SK-N-SH (cell line): ENCODE measurements at regions not wholly inside any gene's neighbourhood (a gene's known extent, or its start where the extent isn't known, plus 50 kb on each side); places are given as distances from the start of the nearest gene placed in this dataset.

ENCODE experiments used
- CTCF ChIA-PET: fragments of 300-600, 350-600 bp; formaldehyde crosslinking; extraction: SDS; loops from one replicate; lab custom pipeline; 2021; lab: Yijun Ruan, JAX
- POLR2A ChIA-PET: fragments of 350-600 bp; sonication (Branson Sonifier 250); formaldehyde crosslinking; extraction: SDS; loops from one replicate; lab custom pipeline; 2020; ENCODE audit warnings: antibody characterized with exemption, inconsistent platforms; lab: Yijun Ruan, JAX
- DNase-seq: peaks from one replicate; pipeline ENCODE4 v3.0.0; 2012
- H2AFZ ChIP-seq: fragments of 200-600 bp; sonication (generic); 2 replicates; pipeline ENCODE4 v1.8.1; 2016; ENCODE audit warnings: antibody characterized with exemption, mild to moderate bottlenecking, low read depth
- H3F3A ChIP-seq: fragments of 200-600 bp; sonication (generic); replicated peaks from 2 replicates; pipeline ENCODE3; 2016; ENCODE audit warnings: antibody characterized with exemption, mild to moderate bottlenecking; ENCODE audit not compliant: insufficient read depth
- H3K27ac ChIP-seq, 2 experiments: fragments of 200-500 bp in 1 of 2; fragments of 200-600 bp in 1 of 2; sonication (Bioruptor generic) in 1 of 2; sonication (generic), shearing (Covaris generic) in 1 of 2; 2 replicates each; pipeline versions ENCODE4 v1.5.1 to v1.6.1; 2014 to 2016; ENCODE audit warnings: low read depth in 2 of 2, inconsistent platforms in 1 of 2, low read length in 1 of 2, mild to moderate bottlenecking in 1 of 2, mixed read lengths in 1 of 2
- H3K27me3 ChIP-seq: fragments of 200-600 bp; sonication (generic), shearing (Covaris generic); 2 replicates; pipeline ENCODE4 v1.6.1; 2016; ENCODE audit warnings: mixed run types; ENCODE audit not compliant: insufficient read depth
- H3K36me3 ChIP-seq, 2 experiments: fragments of 200-500 bp in 1 of 2; fragments of 200-600 bp in 1 of 2; sonication (Bioruptor generic) in 1 of 2; sonication (generic) in 1 of 2; replicated peaks in 1 of 2; 2 replicates each; pipeline versions ENCODE3 to v1.5.1; 2014 to 2016; ENCODE audit warnings: low read length in 1 of 2, mild to moderate bottlenecking in 1 of 2; ENCODE audit not compliant: insufficient read depth in 2 of 2, control insufficient read depth in 1 of 2
- H3K4me1 ChIP-seq, 2 experiments: fragments of 200-500 bp in 1 of 2; fragments of 200-600 bp in 1 of 2; sonication (Bioruptor generic) in 1 of 2; sonication (generic), shearing (Covaris generic) in 1 of 2; 2 replicates each; pipeline versions ENCODE4 v1.5.1 to v1.6.1; 2014 to 2016; ENCODE audit warnings: low read depth in 1 of 2, low read length in 1 of 2, mixed run types in 1 of 2; ENCODE audit not compliant: insufficient read depth in 2 of 2, control insufficient read depth in 1 of 2
- H3K4me2 ChIP-seq: fragments of 200-600 bp; sonication (generic), shearing (Covaris generic); 2 replicates; pipeline ENCODE4 v1.6.1; 2017; ENCODE audit warnings: mixed run types
- H3K4me3 ChIP-seq, 2 experiments: fragments of 200-500 bp in 1 of 2; fragments of 200-600 bp in 1 of 2; sonication (Bioruptor generic) in 1 of 2; sonication (generic), shearing (Covaris generic) in 1 of 2; 2 replicates each; pipeline versions ENCODE4 v1.5.1 to v1.8.1; 2014 to 2016; ENCODE audit warnings: low read depth in 2 of 2, inconsistent platforms in 1 of 2, low read length in 1 of 2, mild to moderate bottlenecking in 1 of 2, mixed read lengths in 1 of 2, moderate library complexity in 1 of 2
- H3K79me2 ChIP-seq: fragments of 200-600 bp; sonication (generic); 2 replicates; pipeline ENCODE4 v1.8.1; 2017; ENCODE audit warnings: mild to moderate bottlenecking; ENCODE audit not compliant: insufficient read depth
- H3K9ac ChIP-seq: fragments of 200-600 bp; sonication (generic); 2 replicates; pipeline ENCODE4 v1.6.1; 2017; ENCODE audit warnings: mixed run types
- H3K9me2 ChIP-seq: fragments of 200-600 bp; sonication (generic); 2 replicates; pipeline ENCODE4 v1.6.1; 2017; ENCODE audit warnings: mixed run types
- H3K9me3 ChIP-seq: fragments of 200-600 bp; sonication (generic); 2 replicates; pipeline ENCODE4 v1.6.1; 2017; ENCODE audit warnings: mixed run types, mild to moderate bottlenecking, moderate library complexity
- H4K20me1 ChIP-seq: fragments of 200-600 bp; sonication (generic); 2 replicates; pipeline ENCODE4 v1.6.1; 2017; ENCODE audit warnings: mild to moderate bottlenecking, mixed run types; ENCODE audit not compliant: insufficient read depth
- CHD2 ChIP-seq: fragments of 150-350 bp; IDR thresholded peaks from 2 replicates; pipeline ENCODE4 v1.6.1; 2018; ENCODE audit warnings: low read length; ENCODE audit not compliant: partially characterized antibody
- CTCF ChIP-seq: fragments of 200-600 bp; sonication (generic); IDR thresholded peaks from 2 replicates; pipeline ENCODE4 v1.6.1; 2017; ENCODE audit warnings: antibody characterized with exemption, mild to moderate bottlenecking, moderate library complexity
- EP300 ChIP-seq, 2 experiments: IDR thresholded peaks; 2 replicates each; pipeline versions ENCODE4 v1.4.0 to v1.6.1; 2012; ENCODE audit warnings: borderline replicate concordance in 1 of 2, low read depth in 1 of 2, low read length in 1 of 2
- EZH2phosphoT487 ChIP-seq: fragments of 200-600 bp; sonication (generic); IDR thresholded peaks from 2 replicates; pipeline ENCODE4 v1.6.1; 2017; ENCODE audit warnings: low read depth, mixed run types, mild to moderate bottlenecking, antibody characterized with exemption, moderate library complexity, borderline replicate concordance
- FOXM1 ChIP-seq: IDR thresholded peaks from 2 replicates; pipeline ENCODE4 v1.4.0; 2012; ENCODE audit warnings: low read depth, mild to moderate bottlenecking
- JUND ChIP-seq: IDR thresholded peaks from 2 replicates; pipeline ENCODE4 v1.4.0; 2012
- NFIC ChIP-seq: IDR thresholded peaks from 2 replicates; pipeline ENCODE4 v1.4.0; 2012; ENCODE audit warnings: borderline replicate concordance
- POLR2AphosphoS5 ChIP-seq: IDR thresholded peaks from 2 replicates; pipeline ENCODE4 v1.6.1; 2012; ENCODE audit warnings: low read depth, low read length
- RXRA ChIP-seq: IDR thresholded peaks from 2 replicates; pipeline ENCODE4 v1.4.0; 2012; ENCODE audit warnings: low read depth, mild to moderate bottlenecking, borderline replicate concordance
- SIN3A ChIP-seq: IDR thresholded peaks from 2 replicates; pipeline ENCODE4 v1.6.1; 2012; ENCODE audit warnings: low read depth, mild to moderate bottlenecking, low read length, moderate library complexity, borderline replicate concordance
- SMC3 ChIP-seq: IDR thresholded peaks from 2 replicates; pipeline ENCODE4 v1.6.1; 2012; ENCODE audit warnings: low read depth, low read length, improper control_type of control experiment
- TCF12 ChIP-seq: IDR thresholded peaks from 2 replicates; pipeline ENCODE4 v1.4.0; 2012
- TEAD4 ChIP-seq: IDR thresholded peaks from 2 replicates; pipeline ENCODE4 v1.4.0; 2012; ENCODE audit warnings: mild to moderate bottlenecking, borderline replicate concordance; ENCODE audit not compliant: insufficient read depth
- USF2 ChIP-seq: fragments of 150-350 bp; IDR thresholded peaks from 2 replicates; pipeline ENCODE4 v1.6.1; 2017; ENCODE audit warnings: antibody characterized with exemption, low read length, low read depth, borderline replicate concordance
- YY1 ChIP-seq: IDR thresholded peaks from 2 replicates; pipeline ENCODE4 v1.4.0; 2012; ENCODE audit warnings: low read depth, mild to moderate bottlenecking
- WGBS: methylation state at CpG from one replicate; pipeline ENCODE4 v1.1.6; 2017; ENCODE audit warnings: low lambda C conversion rate; 5-methylcytosine and 5-hydroxymethylcytosine counted together
- TF ChIP-seq, protein P1 (sequence below): IDR thresholded peaks from 2 replicates; pipeline ENCODE4 v1.4.0; 2012; ENCODE audit warnings: low read depth, borderline replicate concordance
- TF ChIP-seq, protein P2 (sequence below): IDR thresholded peaks from 2 replicates; pipeline ENCODE4 v1.6.1; 2012; ENCODE audit warnings: mild to moderate bottlenecking, low read depth, low read length, moderate library complexity
- TF ChIP-seq, protein P3 (sequence below): IDR thresholded peaks from 2 replicates; pipeline ENCODE4 v1.4.0; 2012; ENCODE audit warnings: low read depth, borderline replicate concordance
- TF ChIP-seq, protein P4 (sequence below): IDR thresholded peaks from 2 replicates; pipeline ENCODE4 v1.4.0; 2012; ENCODE audit warnings: low read depth

GRCh38 chr22:49139492-49140151, 688.1 kb downstream of the BRD1 start:
- no peak for DNase-seq
- peaks cover 0 to 30% of the 10 kb centered on the region in 2 experiments; a peak in 1 of 4 replicates for H3K4me1 ChIP-seq
- no peaks in the 10 kb centered on the region for H4K20me1 ChIP-seq
- H3K9me3 ChIP-seq, result no peaks in the 10 kb centered on the region
- CTCF ChIA-PET, result no interaction called here
- no peak overlapping the region for H3K4me3 ChIP-seq
- H3K9me2 ChIP-seq, result no peaks in the 10 kb centered on the region
- no peak overlapping the region; a peak in 1 of 4 replicates for H3K27ac ChIP-seq
- H3K9ac ChIP-seq, result no peak overlapping the region
- POLR2A ChIA-PET, result no interaction called here
- no peak overlapping the region for H3K4me2 ChIP-seq
- whole genome bisulfite sequencing, result 8% methylated on average over 9 of the region's 15 CpGs
- TF ChIP-seq NFIC, result no peak
- no peak for TF ChIP-seq EP300 (IDR thresholded peaks at IDR 0.05; ENCODE audit: borderline replicate concordance in 1 of 2, low read depth in 1 of 2, low read length in 1 of 2)
- TF ChIP-seq TEAD4, result no peak
- TF ChIP-seq SMC3, result no peak
- no peak for TF ChIP-seq YY1
- TF ChIP-seq, protein P1, sequence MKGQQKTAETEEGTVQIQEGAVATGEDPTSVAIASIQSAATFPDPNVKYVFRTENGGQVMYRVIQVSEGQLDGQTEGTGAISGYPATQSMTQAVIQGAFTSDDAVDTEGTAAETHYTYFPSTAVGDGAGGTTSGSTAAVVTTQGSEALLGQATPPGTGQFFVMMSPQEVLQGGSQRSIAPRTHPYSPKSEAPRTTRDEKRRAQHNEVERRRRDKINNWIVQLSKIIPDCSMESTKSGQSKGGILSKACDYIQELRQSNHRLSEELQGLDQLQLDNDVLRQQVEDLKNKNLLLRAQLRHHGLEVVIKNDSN, result no peak
- TF ChIP-seq SIN3A, result no peak
- TF ChIP-seq, protein P2, sequence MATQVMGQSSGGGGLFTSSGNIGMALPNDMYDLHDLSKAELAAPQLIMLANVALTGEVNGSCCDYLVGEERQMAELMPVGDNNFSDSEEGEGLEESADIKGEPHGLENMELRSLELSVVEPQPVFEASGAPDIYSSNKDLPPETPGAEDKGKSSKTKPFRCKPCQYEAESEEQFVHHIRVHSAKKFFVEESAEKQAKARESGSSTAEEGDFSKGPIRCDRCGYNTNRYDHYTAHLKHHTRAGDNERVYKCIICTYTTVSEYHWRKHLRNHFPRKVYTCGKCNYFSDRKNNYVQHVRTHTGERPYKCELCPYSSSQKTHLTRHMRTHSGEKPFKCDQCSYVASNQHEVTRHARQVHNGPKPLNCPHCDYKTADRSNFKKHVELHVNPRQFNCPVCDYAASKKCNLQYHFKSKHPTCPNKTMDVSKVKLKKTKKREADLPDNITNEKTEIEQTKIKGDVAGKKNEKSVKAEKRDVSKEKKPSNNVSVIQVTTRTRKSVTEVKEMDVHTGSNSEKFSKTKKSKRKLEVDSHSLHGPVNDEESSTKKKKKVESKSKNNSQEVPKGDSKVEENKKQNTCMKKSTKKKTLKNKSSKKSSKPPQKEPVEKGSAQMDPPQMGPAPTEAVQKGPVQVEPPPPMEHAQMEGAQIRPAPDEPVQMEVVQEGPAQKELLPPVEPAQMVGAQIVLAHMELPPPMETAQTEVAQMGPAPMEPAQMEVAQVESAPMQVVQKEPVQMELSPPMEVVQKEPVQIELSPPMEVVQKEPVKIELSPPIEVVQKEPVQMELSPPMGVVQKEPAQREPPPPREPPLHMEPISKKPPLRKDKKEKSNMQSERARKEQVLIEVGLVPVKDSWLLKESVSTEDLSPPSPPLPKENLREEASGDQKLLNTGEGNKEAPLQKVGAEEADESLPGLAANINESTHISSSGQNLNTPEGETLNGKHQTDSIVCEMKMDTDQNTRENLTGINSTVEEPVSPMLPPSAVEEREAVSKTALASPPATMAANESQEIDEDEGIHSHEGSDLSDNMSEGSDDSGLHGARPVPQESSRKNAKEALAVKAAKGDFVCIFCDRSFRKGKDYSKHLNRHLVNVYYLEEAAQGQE, result no peak
- TF ChIP-seq TCF12, result no peak
- TF ChIP-seq JUND, result no peak
- no peak for TF ChIP-seq EZH2phosphoT487
- TF ChIP-seq, protein P3, sequence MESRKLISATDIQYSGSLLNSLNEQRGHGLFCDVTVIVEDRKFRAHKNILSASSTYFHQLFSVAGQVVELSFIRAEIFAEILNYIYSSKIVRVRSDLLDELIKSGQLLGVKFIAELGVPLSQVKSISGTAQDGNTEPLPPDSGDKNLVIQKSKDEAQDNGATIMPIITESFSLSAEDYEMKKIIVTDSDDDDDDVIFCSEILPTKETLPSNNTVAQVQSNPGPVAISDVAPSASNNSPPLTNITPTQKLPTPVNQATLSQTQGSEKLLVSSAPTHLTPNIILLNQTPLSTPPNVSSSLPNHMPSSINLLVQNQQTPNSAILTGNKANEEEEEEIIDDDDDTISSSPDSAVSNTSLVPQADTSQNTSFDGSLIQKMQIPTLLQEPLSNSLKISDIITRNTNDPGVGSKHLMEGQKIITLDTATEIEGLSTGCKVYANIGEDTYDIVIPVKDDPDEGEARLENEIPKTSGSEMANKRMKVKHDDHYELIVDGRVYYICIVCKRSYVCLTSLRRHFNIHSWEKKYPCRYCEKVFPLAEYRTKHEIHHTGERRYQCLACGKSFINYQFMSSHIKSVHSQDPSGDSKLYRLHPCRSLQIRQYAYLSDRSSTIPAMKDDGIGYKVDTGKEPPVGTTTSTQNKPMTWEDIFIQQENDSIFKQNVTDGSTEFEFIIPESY, result no peak
- TF ChIP-seq, protein P4, sequence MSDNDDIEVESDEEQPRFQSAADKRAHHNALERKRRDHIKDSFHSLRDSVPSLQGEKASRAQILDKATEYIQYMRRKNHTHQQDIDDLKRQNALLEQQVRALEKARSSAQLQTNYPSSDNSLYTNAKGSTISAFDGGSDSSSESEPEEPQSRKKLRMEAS, result no peak
- TF ChIP-seq CTCF, result no peak
- no peak for TF ChIP-seq RXRA
- no peak for TF ChIP-seq FOXM1
- TF ChIP-seq POLR2AphosphoS5, result no peak
- TF ChIP-seq CHD2, result no peak
- TF ChIP-seq USF2, result no peak
- H3K36me3 ChIP-seq, result no peaks in the 10 kb centered on the region
- H2AFZ ChIP-seq, result no peak overlapping the region
- no peaks in the 10 kb centered on the region for H3K79me2 ChIP-seq
- H3F3A ChIP-seq, result no peaks in the 10 kb centered on the region
- no peaks in the 10 kb centered on the region; the same call in 1 of the 2 replicates for H3K27me3 ChIP-seq
